ENCODE measurements at regions not wholly inside any gene's neighbourhood (a gene's known extent, or its start where the extent isn't known, plus 50 kb on each side); places are given as distances from the start of the nearest gene placed in this dataset.
"Not testable (repeated sequence)": the region's sequence is repeated elsewhere in the genome, so short reads cannot be mapped to it uniquely, and the experiment has no call there.

GRCh38 chr14:106513302-106513701, 986.9 kb downstream of the TMEM121 start:
- 32 to 68% (median 42%) methylated on average over 3 of the region's 3 CpGs for WGBS, 4 donors
- TF ChIP-seq CTCF (IDR thresholded peaks at IDR 0.05) (no peak), POLR2A (IDR thresholded peaks at IDR 0.05) (no peak)
- no peaks in the 10 kb centered on the region for H3K27me3 ChIP-seq
- H3K4me3 ChIP-seq: no peak overlapping the region
- DNase-seq: no peak
- intact Hi-C loops (cut with DNase I): no loop called here
- no peaks in the 10 kb centered on the region for H3K9me3 ChIP-seq (replicated peaks in 1 of 3)
- no peaks in the 10 kb centered on the region for H3K4me1 ChIP-seq (replicated peaks in 1 of 2)
- no peaks in the 10 kb centered on the region for H3K36me3 ChIP-seq (replicated peaks in 1 of 2)
- H3K27ac ChIP-seq: no peak overlapping the region

- Histone ChIP-seq H3K27me3 (no peaks in the 10 kb centered on the region), H3K36me3 (replicated peaks in 1 of 2) (no peaks in the 10 kb centered on the region), H3K9me3 (replicated peaks in 1 of 3) (no peaks in the 10 kb centered on the region), H3K27ac (no peak overlapping the region), H3K4me1 (replicated peaks in 1 of 2) (no peaks in the 10 kb centered on the region), H3K4me3 (no peak overlapping the region)
- 45 to 52% (median 46%) methylated on average over 9 to 11 of the region's 11 CpGs for WGBS, 4 donors
- TF ChIP-seq CTCF (IDR thresholded peaks at IDR 0.05) (peak in 1 of 6 experiments; percentile 10), POLR2A (IDR thresholded peaks at IDR 0.05) (no peak)
- intact Hi-C loops (cut with DNase I): no loop called here
- peak in 6 of 7 donors; percentile 11 to 57 (median 21) for DNase-seq
Observed at GRCh38 chr14:106518054-106518943, 991.9 kb downstream of the TMEM121 start.

- H3K36me3 ChIP-seq (replicated peaks in 1 of 2); H3K27me3 ChIP-seq; H3K9me3 ChIP-seq (replicated peaks in 1 of 3); H3K4me3 ChIP-seq; intact Hi-C loops (cut with DNase I); H3K27ac ChIP-seq; H3K4me1 ChIP-seq (replicated peaks in 1 of 2); DNase-seq: not testable (repeated sequence)
- 47 to 86% (median 54%) methylated on average over 1 of the region's 1 CpG for WGBS, 4 donors
Observed at GRCh38 chr14:106522118-106522517, 995.7 kb downstream of the TMEM121 start.

GRCh38 chr14:106522990-106523389, 996.6 kb downstream of the TMEM121 start:
- intact Hi-C loops (cut with DNase I): no loop called here
- no peaks in the 10 kb centered on the region for H3K4me1 ChIP-seq (replicated peaks in 1 of 2)
- no peak overlapping the region for H3K4me3 ChIP-seq
- no peak for TF ChIP-seq POLR2A (IDR thresholded peaks at IDR 0.05)
- TF ChIP-seq CTCF (IDR thresholded peaks at IDR 0.05): no peak
- no peak for DNase-seq
- H3K9me3 ChIP-seq (replicated peaks in 1 of 3): no peaks in the 10 kb centered on the region
- no peak overlapping the region for H3K27ac ChIP-seq
- H3K36me3 ChIP-seq (replicated peaks in 1 of 2): no peaks in the 10 kb centered on the region
- no peaks in the 10 kb centered on the region for H3K27me3 ChIP-seq
- 2 to 26% (median 17%) methylated on average over 2 of the region's 2 CpGs for WGBS, 4 donors

- H3K4me1 ChIP-seq (replicated peaks in 1 of 2): no peaks in the 10 kb centered on the region
Observed at GRCh38 chr14:106528717-106529116, 1002.3 kb downstream of the TMEM121 start.

More at GRCh38 chr14:106528717-106529116, 1002.3 kb downstream of the TMEM121 start:
- intact Hi-C loops (cut with DNase I): no loop called here
- Histone ChIP-seq H3K9me3 (replicated peaks in 1 of 3) (no peaks in the 10 kb centered on the region), H3K27me3 (peaks cover 3% of the 10 kb centered on the region), H3K27ac (no peak overlapping the region), H3K36me3 (replicated peaks in 1 of 2) (no peaks in the 10 kb centered on the region), H3K4me3 (no peak overlapping the region)
- 44 to 58% (median 52%) methylated on average over 2 of the region's 2 CpGs for whole genome bisulfite sequencing, 4 donors
- DNase-seq: no peak
- TF ChIP-seq POLR2A (IDR thresholded peaks at IDR 0.05) (no peak), CTCF (IDR thresholded peaks at IDR 0.05) (no peak)
